CD14-positive monocyte (primary cell): ENCODE measurements at regions not wholly inside any gene's neighbourhood (a gene's known extent, or its start where the extent isn't known, plus 50 kb on each side); places are given as distances from the start of the nearest gene placed in this dataset.
A peak's percentile ranks its signal among the peaks of the same experiment; 100 is the strongest.

Source experiments
- DNase-seq, 3 donors: peaks; one replicate each; pipeline ENCODE4 v3.0.0-alpha.2; 2011 to 2022
- H2AFZ ChIP-seq: 2 replicates; pipeline ENCODE4 v1.6.0; 2012; ENCODE audit warnings: mild to moderate bottlenecking, low read depth, low read length, inconsistent platforms; ENCODE audit not compliant: insufficient read depth, poor library complexity, severe bottlenecking
- H3K27ac ChIP-seq, 2 donors: 1 replicate in 1 of 2; 2 replicates in 1 of 2; pipeline ENCODE4 v1.5.1; 2012 to 2013; ENCODE audit warnings: low read length in 2 of 2, control low read depth in 1 of 2, inconsistent platforms in 1 of 2, low read depth in 1 of 2, mild to moderate bottlenecking in 1 of 2
- H3K27me3 ChIP-seq, 2 donors: one replicate each; pipeline versions ENCODE4 v1.6.0 to v1.6.1; 2011 to 2013; ENCODE audit warnings: low read length in 2 of 2; ENCODE audit not compliant: control insufficient read depth in 2 of 2, insufficient read depth in 2 of 2
- H3K36me3 ChIP-seq, 2 donors: replicated peaks in 1 of 2; 1 replicate in 1 of 2; 2 replicates in 1 of 2; pipeline versions ENCODE4 v1.5.1 to v1.6.1; 2012 to 2013; ENCODE audit warnings: low read length in 2 of 2, control low read depth in 1 of 2, inconsistent platforms in 1 of 2, mild to moderate bottlenecking in 1 of 2; ENCODE audit not compliant: insufficient read depth in 2 of 2, control insufficient read depth in 1 of 2
- H3K4me1 ChIP-seq, 2 donors: 1 replicate in 1 of 2; 2 replicates in 1 of 2; pipeline versions ENCODE4 v1.5.1 to v1.6.1; 2012 to 2013; ENCODE audit warnings: low read length in 2 of 2, control low read depth in 1 of 2, inconsistent platforms in 1 of 2, mild to moderate bottlenecking in 1 of 2, moderate library complexity in 1 of 2; ENCODE audit not compliant: insufficient read depth in 2 of 2, control insufficient read depth in 1 of 2
- H3K4me2 ChIP-seq: replicated peaks from 2 replicates; pipeline ENCODE3; 2012; ENCODE audit warnings: low read length, moderate library complexity, mild to moderate bottlenecking; ENCODE audit not compliant: poor library complexity, severe bottlenecking; ENCODE audit errors: extremely low read depth
- H3K4me3 ChIP-seq, 3 experiments: fragments of 200-600 bp in 1 of 3; sonication (generic) in 1 of 3; replicated peaks in 1 of 3; 1 replicate in 2 of 3; 2 replicates in 1 of 3; pipeline ENCODE4 v1.5.1; 2011 to 2013; ENCODE audit warnings: low read length in 3 of 3, mild to moderate bottlenecking in 3 of 3, control low read depth in 2 of 3, low read depth in 2 of 3, inconsistent platforms in 1 of 3, moderate library complexity in 1 of 3
- H3K79me2 ChIP-seq: 2 replicates; pipeline ENCODE4 v1.6.0; 2012; ENCODE audit warnings: mild to moderate bottlenecking, control low read depth, inconsistent platforms, low read length, moderate library complexity; ENCODE audit not compliant: insufficient read depth
- H3K9ac ChIP-seq: 2 replicates; pipeline ENCODE4 v1.6.0; 2017; ENCODE audit warnings: low read length, mild to moderate bottlenecking; ENCODE audit not compliant: insufficient read depth, poor library complexity, severe bottlenecking
- H3K9me3 ChIP-seq, 2 donors: replicated peaks in 1 of 2; 1 replicate in 1 of 2; 2 replicates in 1 of 2; pipeline versions ENCODE4 v1.5.1 to v1.6.1; 2012 to 2013; ENCODE audit warnings: low read length in 2 of 2, control low read depth in 1 of 2; ENCODE audit not compliant: control insufficient read depth in 1 of 2, insufficient read depth in 1 of 2
- H4K20me1 ChIP-seq: 2 replicates; pipeline ENCODE4 v1.6.0; 2012; ENCODE audit warnings: mild to moderate bottlenecking, low read length, control low read depth, moderate library complexity; ENCODE audit not compliant: insufficient read depth
- H3K27ac Mint-ChIP-seq, 7 donors: one replicate each; pipeline ENCODE4 v1.8.0; 2020; ENCODE audit warnings: mild to moderate bottlenecking in 7 of 7, mixed read lengths in 7 of 7, moderate library complexity in 6 of 7, inconsistent platforms in 2 of 7
- H3K27me3 Mint-ChIP-seq, 3 donors: one replicate each; pipeline ENCODE4 v1.8.0; 2021 to 2022; ENCODE audit warnings: low read depth in 3 of 3, mild to moderate bottlenecking in 3 of 3, mixed read lengths in 3 of 3, moderate library complexity in 3 of 3, inconsistent platforms in 1 of 3
- H3K36me3 Mint-ChIP-seq, 2 donors: one replicate each; pipeline ENCODE4 v1.8.0; 2020; ENCODE audit warnings: mixed read lengths in 2 of 2, inconsistent platforms in 1 of 2, mild to moderate bottlenecking in 1 of 2
- H3K4me1 Mint-ChIP-seq: one replicate; pipeline ENCODE4 v1.8.0; 2020; ENCODE audit warnings: mild to moderate bottlenecking, mixed read lengths
- H3K4me3 Mint-ChIP-seq, 2 donors: one replicate each; pipeline ENCODE4 v1.8.0; 2020; ENCODE audit warnings: mild to moderate bottlenecking in 2 of 2, mixed read lengths in 2 of 2, moderate library complexity in 1 of 2
- H3K9me3 Mint-ChIP-seq, 7 donors: one replicate each; pipeline ENCODE4 v1.8.0; 2020 to 2022; ENCODE audit warnings: mixed read lengths in 7 of 7, mild to moderate bottlenecking in 6 of 7, moderate library complexity in 6 of 7, inconsistent platforms in 2 of 7
- WGBS: methylation state at CpG from one replicate; pipeline ENCODE4 v1.1.5; 2013; ENCODE audit warnings: missing lambda C conversion rate; ENCODE audit not compliant: insufficient coverage; 5-methylcytosine and 5-hydroxymethylcytosine counted together
- intact Hi-C, 2 donors: fragments of 100-400 bp; cut with micrococcal nuclease; formaldehyde crosslinking; loops; one replicate each; pipeline versions ENCODE4 v1.15.0 to v1.15.1; 2023
- TF ChIP-seq, protein P1 (sequence below): fragments of 200-600 bp; IDR thresholded peaks from one replicate; pipeline ENCODE4 v1.8.0; 2022; ENCODE audit warnings: antibody characterized with exemption, mild to moderate bottlenecking

- H3K36me3 ChIP-seq, result no peaks in the 10 kb centered on the region
- no peak overlapping the region for H3K9ac ChIP-seq
- H3K9me3 ChIP-seq, result peaks cover 0 to 14% of the 10 kb centered on the region in 2 donors
- H4K20me1 ChIP-seq, result no peaks in the 10 kb centered on the region
- DNase-seq, result no peak
- H2AFZ ChIP-seq, result no peak overlapping the region
- no peaks in the 10 kb centered on the region for H3K27me3 ChIP-seq
- Mint-ChIP-seq H3K27me3 (peaks cover 8 to 19% (median 9%) of the 10 kb centered on the region in 3 donors), H3K9me3 (peaks cover 2 to 9% (median 4%) of the 10 kb centered on the region in 7 donors), H3K27ac (peak overlapping the region in 1 of 7 donors; percentile 32), H3K4me1 (peaks cover 17% of the 10 kb centered on the region), H3K4me3 (no peak overlapping the region), H3K36me3 (no peaks in the 10 kb centered on the region)
- H3K4me2 ChIP-seq, result no peak overlapping the region
- TF ChIP-seq, protein P1, sequence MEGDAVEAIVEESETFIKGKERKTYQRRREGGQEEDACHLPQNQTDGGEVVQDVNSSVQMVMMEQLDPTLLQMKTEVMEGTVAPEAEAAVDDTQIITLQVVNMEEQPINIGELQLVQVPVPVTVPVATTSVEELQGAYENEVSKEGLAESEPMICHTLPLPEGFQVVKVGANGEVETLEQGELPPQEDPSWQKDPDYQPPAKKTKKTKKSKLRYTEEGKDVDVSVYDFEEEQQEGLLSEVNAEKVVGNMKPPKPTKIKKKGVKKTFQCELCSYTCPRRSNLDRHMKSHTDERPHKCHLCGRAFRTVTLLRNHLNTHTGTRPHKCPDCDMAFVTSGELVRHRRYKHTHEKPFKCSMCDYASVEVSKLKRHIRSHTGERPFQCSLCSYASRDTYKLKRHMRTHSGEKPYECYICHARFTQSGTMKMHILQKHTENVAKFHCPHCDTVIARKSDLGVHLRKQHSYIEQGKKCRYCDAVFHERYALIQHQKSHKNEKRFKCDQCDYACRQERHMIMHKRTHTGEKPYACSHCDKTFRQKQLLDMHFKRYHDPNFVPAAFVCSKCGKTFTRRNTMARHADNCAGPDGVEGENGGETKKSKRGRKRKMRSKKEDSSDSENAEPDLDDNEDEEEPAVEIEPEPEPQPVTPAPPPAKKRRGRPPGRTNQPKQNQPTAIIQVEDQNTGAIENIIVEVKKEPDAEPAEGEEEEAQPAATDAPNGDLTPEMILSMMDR, result no peak
- peaks cover 5 to 11% of the 10 kb centered on the region in 2 donors for H3K4me1 ChIP-seq
- intact Hi-C loops, result no loop called here
- no peaks in the 10 kb centered on the region for H3K79me2 ChIP-seq
- 94% methylated on average over 13 of the region's 13 CpGs for WGBS
- H3K4me3 ChIP-seq, result no peak overlapping the region
- no peak overlapping the region for H3K27ac ChIP-seq
These were observed 178.1 kb upstream of the SDK2 start for GRCh38 chr17:73822371-73822770.

- Histone ChIP-seq H3K4me1 (peaks cover 8 to 9% of the 10 kb centered on the region in 2 donors), H4K20me1 (no peaks in the 10 kb centered on the region), H3K4me3 (no peak overlapping the region), H3K9ac (no peak overlapping the region), H3K9me3 (peaks cover 0 to 13% of the 10 kb centered on the region in 2 donors), H3K27me3 (no peaks in the 10 kb centered on the region), H3K27ac (no peak overlapping the region), H3K79me2 (no peaks in the 10 kb centered on the region), H3K4me2 (no peak overlapping the region), H2AFZ (no peak overlapping the region), H3K36me3 (no peaks in the 10 kb centered on the region)
- TF ChIP-seq, protein P1, result no peak
- H3K4me1 Mint-ChIP-seq, result peaks cover 21% of the 10 kb centered on the region
- H3K27me3 Mint-ChIP-seq, result peaks cover 9 to 24% (median 10%) of the 10 kb centered on the region in 3 donors
- no peak overlapping the region for H3K27ac Mint-ChIP-seq
- 84% methylated on average over 3 of the region's 7 CpGs for WGBS
- H3K4me3 Mint-ChIP-seq, result no peak overlapping the region
- peaks cover under 1 to 6% (median 3%) of the 10 kb centered on the region in 7 donors for H3K9me3 Mint-ChIP-seq
- H3K36me3 Mint-ChIP-seq, result no peaks in the 10 kb centered on the region
- intact Hi-C loops, result no loop called here
- DNase-seq, result no peak
These were observed 179.4 kb upstream of the SDK2 start for GRCh38 chr17:73823684-73824083.
